CD4-positive, alpha-beta T cell treated with Interleukin-15 for 4 hours (primary cell): ENCODE measurements at regions not wholly inside any gene's neighbourhood (a gene's known extent, or its start where the extent isn't known, plus 50 kb on each side); places are given as distances from the start of the nearest gene placed in this dataset.

Experiments used
- DNase-seq: peaks from one replicate; pipeline ENCODE4 v3.0.0-alpha.2; 2020; ENCODE audit warnings: low spot score

DNA sequence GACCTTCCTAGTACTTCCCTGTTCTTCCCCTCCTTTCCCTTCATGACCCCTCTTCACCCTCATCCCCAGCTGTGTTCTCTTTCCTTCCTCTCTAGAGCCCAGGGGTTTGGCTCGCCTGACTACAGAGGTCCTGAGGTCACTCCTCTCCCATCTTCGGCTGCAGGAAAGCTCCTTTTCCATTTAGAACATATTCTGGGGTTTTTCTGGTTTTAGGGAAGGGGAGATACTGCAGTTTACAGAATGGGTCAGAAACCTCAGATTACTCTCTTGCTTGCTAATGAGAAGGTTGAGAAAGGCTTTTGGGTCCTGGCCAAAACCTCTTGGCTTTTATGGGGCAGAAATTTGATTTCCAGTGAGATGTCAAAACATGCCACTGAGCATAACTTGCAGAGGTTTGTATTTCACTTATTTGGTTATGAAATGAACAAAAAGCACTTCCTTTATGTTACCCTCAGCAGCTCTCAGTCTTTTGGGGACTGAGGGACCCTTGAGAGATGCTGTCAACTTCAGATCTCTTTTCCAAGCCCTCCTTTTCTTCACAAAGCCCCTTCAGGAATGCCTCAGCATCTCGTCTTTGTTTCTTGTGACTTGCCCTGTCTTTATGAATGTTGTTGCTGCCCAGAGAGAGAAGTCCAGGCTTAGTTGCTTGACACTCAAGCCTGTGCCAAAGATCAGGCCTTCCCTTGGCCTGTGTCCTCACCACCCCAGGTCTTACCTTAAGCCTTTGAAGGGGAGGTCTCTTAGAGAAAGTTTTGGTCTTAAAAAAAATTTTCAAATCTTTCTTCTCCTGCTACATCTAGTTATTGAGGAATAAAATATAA lies 121.7 kb upstream of the TPM1 start:
- no peak for DNase-seq

DNA sequence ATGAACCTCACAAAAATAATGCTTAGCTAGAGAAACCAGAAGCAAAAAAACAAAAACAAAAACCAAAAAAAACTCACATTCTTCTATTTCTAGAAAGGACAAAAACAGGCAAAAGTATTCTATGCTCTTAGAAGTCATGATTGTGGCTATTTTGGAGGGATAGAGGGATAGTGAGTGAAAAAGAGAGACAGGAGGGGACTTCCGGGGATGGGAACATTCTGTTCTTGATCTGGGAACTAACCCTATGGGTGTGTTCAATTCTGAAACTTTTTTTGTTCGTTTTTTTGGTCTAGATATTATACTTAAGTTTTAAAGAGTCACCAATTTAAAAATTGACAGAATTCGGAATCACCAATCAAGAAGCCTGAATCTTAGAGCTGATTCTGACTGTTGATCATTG lies 120.0 kb upstream of the TPM1 start:
- DNase-seq = no peak

DNA sequence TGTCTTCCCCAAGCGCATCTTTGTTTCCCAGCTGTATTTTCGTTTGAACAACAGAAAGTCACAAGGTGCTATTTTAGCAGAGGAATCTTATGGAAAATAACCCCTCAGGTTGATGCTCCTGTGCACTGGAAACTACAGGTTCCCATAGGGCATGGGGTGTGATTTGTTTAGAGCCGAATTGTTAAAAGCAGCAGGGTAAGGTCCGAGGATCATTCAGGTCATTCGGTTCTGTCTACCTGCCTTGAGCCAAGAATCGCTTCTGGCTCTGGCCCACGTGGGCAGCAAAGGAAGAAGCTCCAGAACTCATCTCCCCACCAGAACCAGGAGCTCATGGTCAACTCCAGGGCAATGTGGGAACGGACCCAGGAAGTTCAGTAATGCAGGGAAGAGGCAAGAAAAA lies 116.7 kb upstream of the TPM1 start:
- no peak for DNase-seq

DNA sequence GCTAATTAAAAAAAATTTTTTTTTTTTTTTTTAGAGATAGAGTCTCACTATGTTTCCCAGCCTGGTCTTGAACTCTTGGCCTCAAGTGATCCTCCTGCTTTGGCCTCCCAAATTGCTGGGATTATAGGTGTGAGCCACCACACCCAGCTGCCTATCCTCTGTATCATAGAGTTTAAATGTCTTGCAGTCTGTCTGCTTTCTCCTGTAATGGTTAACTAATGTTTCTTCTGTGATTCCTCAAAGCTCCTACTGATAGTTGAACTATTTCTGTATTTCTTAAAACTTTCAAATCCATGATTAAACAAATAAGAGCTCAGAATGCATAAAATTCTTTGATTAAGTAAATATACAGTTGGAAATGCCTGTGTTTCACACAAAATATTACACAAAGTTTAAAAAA lies 115.4 kb upstream of the TPM1 start:
- DNase-seq = no peak

DNA sequence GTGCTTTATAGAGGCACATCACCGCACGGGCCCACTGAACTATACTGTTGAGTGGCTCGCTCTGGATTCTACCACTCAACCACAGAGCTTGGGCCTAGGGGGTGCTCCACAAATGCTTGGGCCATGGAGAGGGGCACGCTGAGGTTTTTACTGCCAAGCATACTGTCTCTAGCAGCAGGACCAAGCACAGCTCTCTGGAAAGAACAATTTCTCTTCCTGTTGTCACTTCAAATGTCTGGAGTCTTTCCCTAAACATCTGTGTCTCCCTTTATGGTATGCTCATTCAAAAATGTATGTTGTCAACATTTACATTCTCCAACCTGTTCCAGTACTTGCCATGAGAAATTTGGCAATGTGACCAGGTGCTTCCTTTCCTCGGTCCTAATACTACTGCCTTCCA lies 114.7 kb upstream of the TPM1 start:
- no peak for DNase-seq

DNA sequence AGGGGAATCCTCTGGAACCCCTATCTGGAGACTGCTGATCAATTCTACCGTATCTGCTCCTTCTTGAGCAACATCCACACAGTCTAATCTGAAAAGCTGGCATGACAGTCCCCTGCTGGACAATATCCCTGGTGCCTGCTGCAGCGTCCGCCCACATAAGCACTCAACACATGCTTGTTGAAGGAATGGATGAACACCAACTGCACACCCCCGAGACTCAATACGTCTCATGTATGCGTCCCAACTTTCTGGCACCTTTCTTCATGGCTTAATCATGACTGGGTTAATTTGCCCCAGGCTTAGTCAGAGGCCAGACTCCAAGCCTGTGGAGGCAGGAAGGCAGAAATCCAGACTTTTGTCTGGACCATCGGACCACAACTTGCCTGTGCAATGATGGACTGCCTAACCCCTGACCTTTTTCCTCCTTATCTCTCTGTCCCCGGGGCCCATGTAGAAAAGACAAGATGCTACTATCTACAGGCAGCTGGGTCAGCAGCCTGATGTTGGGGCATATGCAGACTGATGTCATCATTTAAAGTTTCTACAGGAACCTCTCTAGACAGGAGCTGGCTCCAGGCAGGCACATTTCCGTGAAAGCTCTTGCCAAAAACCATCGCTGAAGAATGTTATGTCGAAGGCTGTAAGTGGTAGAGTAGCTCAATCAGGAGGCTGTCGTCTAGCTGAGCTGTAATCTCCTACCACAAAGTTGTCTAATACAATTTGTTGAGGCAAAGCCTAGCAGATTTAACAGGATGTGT lies 114.1 kb upstream of the TPM1 start:
- DNase-seq = no peak

DNA sequence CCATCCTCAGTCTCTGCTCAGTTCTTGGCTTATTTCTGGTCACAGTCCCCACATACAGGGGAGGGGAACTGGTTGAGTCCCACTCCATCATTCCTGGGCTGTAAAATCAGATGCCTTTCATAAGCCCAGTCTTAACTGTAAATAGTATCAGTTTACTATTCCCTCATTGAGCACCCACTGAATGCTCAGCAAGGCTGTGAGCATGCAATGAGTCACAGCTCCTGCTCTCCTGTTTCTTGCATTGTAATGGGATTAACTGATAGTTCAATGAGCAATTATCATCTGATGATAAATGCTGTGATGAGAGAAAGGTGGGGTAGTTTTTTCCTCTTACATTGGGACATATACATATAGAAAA lies 113.6 kb upstream of the TPM1 start:
- no peak for DNase-seq

DNA sequence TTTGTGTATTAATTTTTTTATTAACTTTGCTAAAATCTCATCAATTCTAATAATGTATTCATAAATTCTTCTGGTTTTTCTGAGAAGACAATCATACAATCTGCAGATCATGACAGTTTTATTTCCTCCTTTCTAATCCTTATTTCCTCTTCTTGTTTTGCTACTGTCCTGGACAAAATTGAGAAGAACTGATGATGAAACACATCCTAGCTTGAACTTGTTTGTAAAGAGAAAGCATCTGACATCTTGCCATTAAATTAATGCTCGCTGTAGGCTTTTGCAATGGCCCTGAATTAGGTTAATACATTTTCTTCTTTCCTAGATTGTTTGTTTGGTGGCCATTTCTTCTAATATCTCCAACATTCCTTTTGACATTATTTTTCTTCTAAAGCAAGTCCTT lies 110.9 kb upstream of the TPM1 start:
- DNase-seq = no peak

DNA sequence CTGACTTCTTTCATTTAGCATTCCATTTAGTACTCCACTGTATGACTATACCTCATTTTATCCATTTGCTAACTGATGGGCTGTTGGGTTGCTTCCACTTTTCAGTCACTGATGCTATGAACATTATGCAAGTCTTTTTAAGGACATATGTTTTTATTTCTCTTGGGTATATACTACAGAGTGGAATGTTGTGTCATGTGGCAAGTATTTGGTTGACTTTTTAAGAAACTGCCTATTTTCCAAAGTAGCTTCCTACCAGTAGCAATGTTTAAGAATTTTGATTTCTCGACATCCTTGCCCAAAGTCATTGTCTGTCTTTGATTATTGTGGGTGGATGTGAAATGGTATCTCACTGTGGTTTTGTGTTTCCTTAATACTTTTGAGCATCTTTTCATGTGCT lies 110.1 kb upstream of the TPM1 start:
- no peak for DNase-seq

DNA sequence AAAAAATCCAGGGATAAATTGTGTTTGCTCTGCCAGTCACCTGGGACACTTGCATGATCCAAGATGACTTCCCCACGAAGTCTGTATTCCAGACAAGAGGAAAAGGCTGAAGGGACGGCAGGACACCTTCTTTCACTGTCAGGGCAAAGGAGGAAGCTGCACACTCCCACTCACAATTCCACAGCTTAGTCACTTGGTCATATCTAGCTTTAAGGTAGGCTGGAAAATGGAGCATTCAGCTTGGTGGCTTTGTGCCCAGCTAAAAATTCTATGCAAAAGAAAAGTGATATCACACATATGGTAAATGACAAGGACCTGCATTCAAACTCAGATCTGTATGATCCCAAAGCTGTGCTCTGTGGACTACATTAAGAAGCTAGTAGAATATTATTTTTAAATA lies 109.2 kb upstream of the TPM1 start:
- no peak for DNase-seq

DNA sequence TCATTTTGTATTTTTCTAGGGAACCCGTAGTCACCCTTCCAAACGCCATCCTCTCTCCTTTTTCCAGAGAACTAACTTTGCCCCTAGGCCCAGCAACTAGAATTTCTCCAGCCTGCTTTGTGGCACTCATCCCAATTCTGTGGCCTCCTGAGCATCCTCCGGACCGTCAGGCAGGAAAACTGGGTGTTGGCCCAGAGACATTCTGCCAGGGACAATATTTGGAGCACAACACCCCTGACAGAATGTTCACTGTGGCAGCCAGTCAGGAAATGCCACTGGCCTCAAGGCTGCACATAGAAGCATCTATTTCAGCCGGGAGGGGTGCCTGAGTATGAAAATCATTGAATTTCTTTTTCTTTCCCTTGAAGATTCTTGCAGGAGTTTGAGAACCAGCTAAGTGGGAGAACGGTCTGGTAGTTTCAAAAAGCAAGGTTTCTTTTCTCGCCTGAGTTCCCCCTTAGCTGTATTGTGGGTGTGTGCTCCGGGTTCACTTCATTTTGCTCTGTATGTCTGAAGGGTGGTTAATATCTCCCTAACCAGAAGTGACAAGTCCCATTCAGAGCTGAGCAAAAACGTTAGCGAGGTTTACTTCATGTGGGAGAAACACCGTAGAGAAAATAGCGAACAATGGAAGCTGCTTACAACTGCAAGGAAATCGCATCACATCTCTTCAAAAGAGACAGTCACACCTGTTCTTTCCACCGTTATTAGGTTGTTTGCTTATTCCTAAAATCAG lies 108.1 kb upstream of the TPM1 start:
- no peak for DNase-seq

DNA sequence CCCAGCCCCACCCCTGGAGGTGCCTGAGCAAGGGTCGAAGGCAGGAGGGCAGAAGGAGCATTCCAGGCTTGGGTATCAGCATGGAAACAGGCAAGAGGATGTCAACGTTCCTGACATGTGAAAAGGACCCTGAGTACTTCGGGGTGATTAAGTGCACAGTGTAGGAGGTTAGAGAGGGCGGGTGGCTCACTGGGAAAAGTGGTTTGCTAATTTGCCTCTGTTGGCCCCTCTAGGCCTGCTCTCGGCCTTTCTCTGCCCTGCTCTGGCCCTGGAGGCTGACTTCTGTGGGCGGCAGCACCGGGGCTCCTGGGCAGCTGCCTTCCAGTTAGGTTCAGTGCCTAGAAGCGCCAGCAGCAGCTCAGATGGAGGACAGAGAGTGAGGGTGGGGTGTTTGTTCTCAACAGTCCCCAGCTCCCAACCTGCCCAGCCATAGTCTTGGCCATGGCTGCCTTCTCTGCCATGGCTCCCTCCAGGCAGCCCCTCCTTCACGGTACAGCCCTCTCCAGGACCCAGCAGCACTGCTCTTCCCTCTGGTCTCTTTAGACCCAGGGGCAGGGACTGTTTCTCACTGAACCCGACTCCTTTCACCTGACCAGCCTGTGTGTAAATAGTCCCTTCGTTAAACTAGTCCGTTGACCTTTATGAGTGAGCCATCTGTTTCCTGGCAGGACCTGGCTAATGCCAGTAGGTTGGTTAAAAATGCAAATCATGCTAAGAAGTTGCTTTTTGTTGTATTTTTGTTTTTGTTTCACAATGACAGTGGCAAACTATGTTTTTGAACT lies 107.1 kb upstream of the TPM1 start:
- no peak for DNase-seq

DNA sequence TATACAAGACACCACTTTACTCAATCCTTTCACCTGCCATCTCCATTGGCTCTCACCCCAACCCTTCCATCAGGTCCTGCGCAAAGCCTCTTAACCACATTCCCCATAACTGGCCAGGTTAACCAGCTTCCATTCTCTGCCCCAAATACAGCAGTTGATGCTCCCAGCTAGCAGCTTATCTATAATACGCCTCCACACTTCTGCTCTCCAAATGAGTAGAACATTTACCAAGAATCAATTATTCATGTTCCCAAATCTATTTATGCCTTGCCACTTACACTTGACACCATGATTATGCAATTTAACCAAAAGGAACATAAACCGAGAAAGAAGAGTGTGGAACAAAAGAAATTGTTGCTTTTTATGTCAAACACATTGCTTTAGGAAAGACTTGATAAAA lies 103.7 kb upstream of the TPM1 start:
- no peak for DNase-seq

DNA sequence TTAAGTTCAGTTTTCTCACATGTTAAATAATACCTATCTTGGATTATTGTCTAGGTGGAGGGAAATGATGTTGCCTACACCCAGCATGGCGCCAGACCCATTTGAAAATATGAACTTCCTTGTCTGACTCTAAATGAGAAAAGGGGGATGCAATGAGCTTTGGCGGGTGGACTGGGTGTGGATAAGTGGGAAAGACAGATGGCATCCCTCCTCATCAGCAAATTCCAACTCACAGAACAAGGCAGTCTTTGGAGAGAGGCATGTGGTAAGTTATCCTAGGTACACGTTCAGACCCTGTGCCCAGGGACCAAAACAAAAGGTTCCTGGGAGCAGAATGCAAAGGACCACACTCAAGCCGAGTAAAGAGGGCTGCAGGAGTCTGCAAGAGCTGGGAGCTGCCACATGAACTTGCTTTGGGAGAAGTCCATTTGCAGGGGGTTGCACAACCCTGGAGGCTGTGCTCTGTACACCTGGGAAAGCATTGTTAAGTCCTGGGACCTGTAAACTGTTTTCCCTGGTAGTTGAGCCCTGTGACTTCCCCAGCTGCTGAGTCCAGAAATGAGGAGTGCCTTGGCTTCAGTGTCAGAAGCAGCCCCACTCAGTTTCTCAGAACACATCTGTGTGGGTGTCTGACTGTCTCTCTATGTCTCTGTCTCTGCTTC lies 102.3 kb upstream of the TPM1 start:
- no peak for DNase-seq

DNA sequence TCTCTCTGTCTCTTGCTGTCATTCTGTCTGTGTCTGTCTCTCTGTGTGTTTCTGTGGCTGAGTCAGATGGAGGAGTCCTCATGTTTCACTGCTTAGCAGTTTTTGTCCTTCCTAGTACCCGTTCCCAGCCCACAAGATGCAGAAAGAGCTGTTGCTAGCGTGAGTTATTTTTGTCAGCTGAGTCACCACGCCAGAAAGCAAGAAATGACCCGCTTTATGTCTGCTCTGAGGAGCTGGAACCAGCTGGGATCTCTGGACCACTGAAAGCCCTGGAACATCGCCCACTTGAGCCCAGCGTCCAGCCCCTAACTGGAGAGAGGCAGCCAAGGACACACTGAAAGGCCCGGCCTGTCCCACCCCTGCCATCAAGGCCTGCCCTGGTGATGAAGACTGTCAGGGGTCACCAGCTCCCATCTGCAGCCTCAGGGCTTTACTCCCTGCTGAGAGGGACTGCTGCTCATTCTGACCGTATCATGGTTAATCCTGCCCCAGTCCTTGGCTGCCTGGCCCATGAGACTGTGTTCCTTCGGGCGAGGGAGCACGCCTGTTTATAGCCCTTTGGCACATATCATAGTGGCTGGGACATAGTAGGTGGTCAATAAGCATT lies 101.7 kb upstream of the TPM1 start:
- no peak for DNase-seq

DNA sequence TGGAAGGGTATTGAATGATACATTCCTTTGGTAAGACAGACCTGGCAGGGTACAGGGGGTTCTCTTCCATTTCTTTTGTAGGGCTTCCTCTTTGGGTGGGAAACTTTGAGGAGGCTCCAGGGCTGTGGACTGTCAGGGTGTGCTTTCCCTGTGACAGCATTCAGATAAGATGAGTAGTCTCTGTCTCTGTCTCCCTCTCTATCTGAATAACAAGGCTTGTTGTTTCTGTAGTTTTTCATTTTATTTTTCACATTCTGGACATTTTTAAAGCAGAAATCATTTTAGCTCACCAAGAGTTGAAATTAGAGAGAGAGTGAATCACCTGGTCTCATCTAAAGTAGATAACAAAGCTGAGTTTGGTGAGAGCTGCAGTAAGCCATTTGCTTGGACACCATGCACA lies 100.8 kb upstream of the TPM1 start:
- no peak for DNase-seq

DNA sequence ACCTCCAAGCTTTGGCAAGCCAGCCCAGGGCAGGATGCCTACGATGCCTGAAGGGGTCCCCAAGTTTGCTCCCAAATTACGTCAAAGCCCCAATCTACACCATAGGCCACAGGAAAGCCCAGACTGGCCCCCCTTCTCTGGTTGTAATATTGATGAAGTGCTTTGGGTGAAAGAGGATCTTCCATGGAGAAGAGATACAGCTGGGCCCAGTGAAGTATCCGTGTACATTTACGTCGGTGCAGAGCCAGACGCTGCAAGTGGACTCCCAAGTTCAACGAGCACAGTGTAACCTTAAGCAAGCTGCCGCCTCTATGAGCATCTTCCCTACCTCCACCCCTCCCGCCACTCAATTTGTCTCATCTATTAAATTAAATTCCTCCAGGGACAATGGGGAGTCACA lies 100.1 kb upstream of the TPM1 start:
- DNase-seq = no peak

DNA sequence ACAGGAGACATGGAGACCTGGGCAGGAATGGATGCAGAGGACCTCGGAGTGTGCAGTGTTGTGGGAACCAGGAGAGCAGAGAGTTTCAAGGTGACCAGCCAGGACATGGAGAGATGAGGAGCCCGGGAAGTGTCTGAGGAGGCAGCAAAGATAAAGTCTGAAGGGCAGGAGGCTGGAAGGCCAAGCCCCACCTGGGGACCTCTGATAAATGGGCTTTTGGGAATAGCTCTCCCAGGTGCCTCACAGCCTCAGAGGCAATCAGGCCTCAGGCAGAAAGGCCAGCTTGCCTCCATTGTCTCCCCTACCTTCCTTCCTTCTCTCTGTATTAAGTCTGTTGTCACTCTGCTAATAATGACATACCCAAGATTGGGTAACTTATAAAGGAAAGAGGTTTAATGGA lies 97.5 kb upstream of the TPM1 start:
- DNase-seq = no peak

DNA sequence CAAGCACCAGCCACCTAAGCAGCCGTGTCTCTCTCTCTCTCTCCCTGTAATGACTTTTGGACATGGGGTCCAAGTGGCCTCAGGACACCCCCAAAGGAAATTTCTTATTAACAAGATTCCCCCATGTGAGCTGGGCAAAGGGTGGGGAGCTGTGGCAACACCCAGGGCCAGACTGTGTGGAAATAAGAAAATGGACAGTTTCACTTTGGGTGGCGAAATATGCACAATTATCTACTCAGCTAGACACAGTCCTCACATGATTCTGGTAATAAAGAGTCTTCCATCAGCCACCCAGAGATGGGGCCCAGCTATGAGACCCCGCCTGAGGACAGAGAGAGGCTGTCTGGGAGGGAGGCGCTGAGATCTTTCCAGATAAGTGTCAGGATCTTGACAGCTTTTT lies 96.8 kb upstream of the TPM1 start:
- no peak for DNase-seq

DNA sequence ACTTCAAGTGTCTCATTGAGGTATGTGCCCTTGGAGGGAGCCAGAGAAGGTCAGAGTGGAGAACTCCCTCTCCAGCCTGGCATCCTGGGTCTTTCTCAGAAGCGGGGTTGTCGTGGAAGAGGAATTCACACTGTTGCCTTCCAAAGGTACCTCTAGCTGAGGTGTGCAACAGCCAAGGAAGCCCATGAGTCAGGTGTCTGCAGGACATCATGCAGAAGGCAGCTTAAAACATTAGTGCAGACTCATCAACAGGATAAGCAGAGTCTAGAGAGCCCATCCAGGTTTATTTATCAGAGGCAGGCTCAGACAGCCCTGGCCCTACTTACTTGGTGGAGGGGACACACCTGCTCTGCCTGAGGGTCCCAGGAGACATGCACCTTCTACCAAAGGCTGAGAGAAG lies 95.6 kb upstream of the TPM1 start:
- no peak for DNase-seq

DNA sequence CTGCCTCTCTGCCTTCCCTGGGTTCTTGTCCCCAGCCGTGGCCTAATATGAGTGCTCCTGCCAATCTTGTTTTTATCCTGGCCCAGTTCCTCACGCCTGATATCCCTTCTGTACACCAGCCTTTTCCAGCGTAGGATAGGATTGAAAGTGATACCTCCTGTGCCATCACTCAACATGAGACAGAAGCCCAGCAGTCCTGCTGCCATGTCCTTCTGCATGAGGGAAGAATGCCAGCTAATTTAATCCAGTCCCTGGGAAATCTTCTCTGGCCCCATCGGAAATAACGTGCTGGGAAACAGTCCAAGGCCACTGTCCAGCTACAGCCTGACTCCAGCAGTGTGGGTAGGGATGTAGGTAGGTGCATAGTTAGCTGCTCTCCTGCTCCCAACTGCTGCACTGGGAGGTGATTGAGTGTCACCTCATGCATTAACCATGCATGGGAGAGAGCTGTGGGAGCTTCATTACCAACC lies 92.0 kb upstream of the TPM1 start:
- DNase-seq = no peak
